B cell (primary cell): ENCODE measurements at regions not wholly inside any gene's neighbourhood (a gene's known extent, or its start where the extent isn't known, plus 50 kb on each side); places are given as distances from the start of the nearest gene placed in this dataset.

Experiments used
- ATAC-seq: fragments of 200-7000 bp; cut with Tn5 transposase; one replicate; pipeline ENCODE4 v1.10.0; 2021; ENCODE audit warnings: low read depth, mild to moderate bottlenecking, moderate number of reproducible peaks, moderate library complexity
- CTCF ChIA-PET: fragments of 350-600 bp; sonication (Branson Sonifier 250); formaldehyde crosslinking; loops from one replicate; lab custom pipeline; 2021; ENCODE audit warnings: antibody characterized with exemption, inconsistent platforms; lab: Charles Lee
- POLR2A ChIA-PET: fragments of 350-600 bp; sonication (Branson Sonifier 250); formaldehyde crosslinking; loops from one replicate; lab custom pipeline; 2021; ENCODE audit warnings: antibody characterized with exemption; lab: Charles Lee
- DNase-seq: peaks from one replicate; pipeline ENCODE4 v3.0.0; 2013
- H2AFZ ChIP-seq: 2 replicates; pipeline ENCODE4 v1.6.1; 2012; ENCODE audit warnings: mild to moderate bottlenecking, low read depth, low read length; ENCODE audit not compliant: insufficient read depth, poor library complexity, severe bottlenecking
- H3K27ac ChIP-seq, 2 donors: 1 replicate in 1 of 2; 2 replicates in 1 of 2; pipeline ENCODE4 v1.5.1; 2012 to 2013; ENCODE audit warnings: low read length in 2 of 2, mild to moderate bottlenecking in 2 of 2, moderate library complexity in 1 of 2
- H3K27me3 ChIP-seq, 4 experiments: fragments of 200-600 bp in 1 of 4; sonication (generic) in 1 of 4; replicated peaks in 1 of 4; 1 replicate in 2 of 4; 2 replicates in 2 of 4; pipeline versions ENCODE4 v1.6.1 to v1.7.0; 2013 to 2016; ENCODE audit warnings: low read length in 3 of 4, mild to moderate bottlenecking in 2 of 4, mixed read lengths in 1 of 4, moderate library complexity in 1 of 4; ENCODE audit not compliant: insufficient read depth in 4 of 4, control insufficient read depth in 3 of 4; ENCODE audit errors: control extremely low read depth in 1 of 4
- H3K36me3 ChIP-seq, 2 experiments: replicated peaks in 1 of 2; 1 replicate in 1 of 2; 2 replicates in 1 of 2; pipeline versions ENCODE4 v1.6.1 to v1.7.1; 2013; ENCODE audit warnings: low read length in 1 of 2; ENCODE audit not compliant: insufficient read depth in 2 of 2, control insufficient read depth in 1 of 2; ENCODE audit errors: control extremely low read depth in 1 of 2, extremely low read depth in 1 of 2
- H3K4me1 ChIP-seq, 2 donors: fragments of 200-600 bp in 1 of 2; sonication (generic) in 1 of 2; 1 replicate in 1 of 2; 2 replicates in 1 of 2; pipeline versions ENCODE4 v1.5.1 to v1.6.1; 2013 to 2017; ENCODE audit warnings: low read length in 2 of 2; ENCODE audit not compliant: control insufficient read depth in 2 of 2, insufficient read depth in 2 of 2
- H3K4me2 ChIP-seq: replicated peaks from 2 replicates; pipeline ENCODE3; 2012; ENCODE audit warnings: mild to moderate bottlenecking, low read depth, low read length; ENCODE audit not compliant: poor library complexity, severe bottlenecking
- H3K4me3 ChIP-seq, 5 experiments: fragments of 200-600 bp in 1 of 5; sonication (generic) in 1 of 5; 1 replicate in 3 of 5; 2 replicates in 2 of 5; pipeline versions ENCODE4 v1.5.1 to v1.7.0; 2011 to 2016; ENCODE audit warnings: low read length in 4 of 5, mild to moderate bottlenecking in 4 of 5, low read depth in 2 of 5, control low read depth in 1 of 5, moderate library complexity in 1 of 5; ENCODE audit not compliant: insufficient read depth in 1 of 5; ENCODE audit errors: control extremely low read depth in 1 of 5, extremely low read depth in 1 of 5
- H3K79me2 ChIP-seq: fragments of 200-600 bp; sonication (generic); one replicate; pipeline ENCODE4 v1.6.0; 2016; ENCODE audit warnings: low read length; ENCODE audit not compliant: control insufficient read depth, insufficient read depth
- H3K9ac ChIP-seq: fragments of 200-600 bp; sonication (generic); 2 replicates; pipeline ENCODE4 v1.6.1; 2017; ENCODE audit warnings: mild to moderate bottlenecking, low read length, moderate library complexity
- H3K9me3 ChIP-seq, 3 donors: one replicate each; pipeline versions ENCODE4 v1.6.1 to v1.7.1; 2013; ENCODE audit warnings: low read length in 2 of 3; ENCODE audit not compliant: control insufficient read depth in 2 of 3, insufficient read depth in 1 of 3; ENCODE audit errors: control extremely low read depth in 1 of 3
- H4K20me1 ChIP-seq: 2 replicates; pipeline ENCODE4 v1.6.0; 2012; ENCODE audit warnings: mild to moderate bottlenecking, low read length; ENCODE audit not compliant: insufficient read depth, control insufficient read depth, poor library complexity, severe bottlenecking
- H3K27ac Mint-ChIP-seq: one replicate; pipeline ENCODE4 v1.8.0; 2021; ENCODE audit warnings: mixed read lengths
- H3K27me3 Mint-ChIP-seq: one replicate; pipeline ENCODE4 v1.8.0; 2021; ENCODE audit warnings: mixed read lengths
- H3K4me1 Mint-ChIP-seq: one replicate; pipeline ENCODE4 v1.8.0; 2021; ENCODE audit warnings: mixed read lengths
- H3K4me3 Mint-ChIP-seq: one replicate; pipeline ENCODE4 v1.8.0; 2021; ENCODE audit warnings: mixed read lengths
- H3K9me3 Mint-ChIP-seq: one replicate; pipeline ENCODE4 v1.8.0; 2022; ENCODE audit warnings: mixed read lengths; ENCODE audit not compliant: insufficient read depth
- EZH2 ChIP-seq: IDR thresholded peaks from 2 replicates; pipeline ENCODE4 v1.6.1; 2012; ENCODE audit warnings: borderline replicate concordance, low read depth, mild to moderate bottlenecking, moderate library complexity, low read length; ENCODE audit not compliant: insufficient read depth, poor library complexity, severe bottlenecking
- WGBS: methylation state at CpG from one replicate; pipeline ENCODE4 v1.1.5; 2013; ENCODE audit warnings: missing lambda C conversion rate; ENCODE audit not compliant: insufficient coverage; 5-methylcytosine and 5-hydroxymethylcytosine counted together
- intact Hi-C: fragments of 100-400 bp; cut with micrococcal nuclease; formaldehyde crosslinking; loops from one replicate; pipeline ENCODE4 v1.10.0; 2022
- TF ChIP-seq, protein P1 (sequence below): fragments of 200-600 bp; IDR thresholded peaks from one replicate; pipeline ENCODE4 v1.8.0; 2022; ENCODE audit warnings: antibody characterized with exemption, mild to moderate bottlenecking

DNA sequence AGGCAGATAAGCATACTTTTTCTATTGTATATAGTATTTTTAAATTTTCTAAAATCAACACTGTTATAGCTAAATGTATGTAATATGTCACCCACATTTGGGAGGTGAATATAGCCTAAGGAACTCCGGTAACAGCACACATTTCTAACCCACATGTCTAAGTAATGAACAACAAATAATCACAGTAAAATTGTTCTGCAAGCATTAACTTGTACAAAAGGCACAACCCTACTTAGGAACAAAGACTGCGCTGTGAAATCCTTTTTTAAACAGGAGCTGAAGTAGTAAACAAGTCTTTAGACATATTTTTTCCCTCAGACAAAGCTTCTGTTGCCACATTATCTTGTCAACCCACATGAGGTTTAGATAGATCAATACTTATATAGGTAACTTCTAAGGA, 872.4 kb upstream of the SLC35B3 start:
- Histone ChIP-seq H3K4me1 (no peaks in the 10 kb centered on the region), H3K4me3 (no peak overlapping the region), H3K9ac (no peak overlapping the region), H4K20me1 (no peaks in the 10 kb centered on the region), H3K9me3 (peaks cover 0 to 6% (median 0%) of the 10 kb centered on the region in 3 donors), H3K4me2 (no peak overlapping the region), H3K79me2 (no peaks in the 10 kb centered on the region), H3K27ac (no peak overlapping the region), H3K27me3 (no peaks in the 10 kb centered on the region), H3K36me3 (no peaks in the 10 kb centered on the region), H2AFZ (no peak overlapping the region)
- POLR2A ChIA-PET = no interaction called here
- Mint-ChIP-seq H3K27me3 (no peaks in the 10 kb centered on the region), H3K9me3 (no peaks in the 10 kb centered on the region), H3K27ac (no peak overlapping the region), H3K4me1 (no peaks in the 10 kb centered on the region), H3K4me3 (no peak overlapping the region)
- DNase-seq (no peak), ATAC-seq (no peak)
- intact Hi-C loops = no loop called here
- no CpG with 5 or more reads among the region's 2 CpGs for WGBS
- CTCF ChIA-PET = no interaction called here
- TF ChIP-seq, protein P1, sequence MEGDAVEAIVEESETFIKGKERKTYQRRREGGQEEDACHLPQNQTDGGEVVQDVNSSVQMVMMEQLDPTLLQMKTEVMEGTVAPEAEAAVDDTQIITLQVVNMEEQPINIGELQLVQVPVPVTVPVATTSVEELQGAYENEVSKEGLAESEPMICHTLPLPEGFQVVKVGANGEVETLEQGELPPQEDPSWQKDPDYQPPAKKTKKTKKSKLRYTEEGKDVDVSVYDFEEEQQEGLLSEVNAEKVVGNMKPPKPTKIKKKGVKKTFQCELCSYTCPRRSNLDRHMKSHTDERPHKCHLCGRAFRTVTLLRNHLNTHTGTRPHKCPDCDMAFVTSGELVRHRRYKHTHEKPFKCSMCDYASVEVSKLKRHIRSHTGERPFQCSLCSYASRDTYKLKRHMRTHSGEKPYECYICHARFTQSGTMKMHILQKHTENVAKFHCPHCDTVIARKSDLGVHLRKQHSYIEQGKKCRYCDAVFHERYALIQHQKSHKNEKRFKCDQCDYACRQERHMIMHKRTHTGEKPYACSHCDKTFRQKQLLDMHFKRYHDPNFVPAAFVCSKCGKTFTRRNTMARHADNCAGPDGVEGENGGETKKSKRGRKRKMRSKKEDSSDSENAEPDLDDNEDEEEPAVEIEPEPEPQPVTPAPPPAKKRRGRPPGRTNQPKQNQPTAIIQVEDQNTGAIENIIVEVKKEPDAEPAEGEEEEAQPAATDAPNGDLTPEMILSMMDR = no peak
- TF ChIP-seq EZH2 = no peak

DNA sequence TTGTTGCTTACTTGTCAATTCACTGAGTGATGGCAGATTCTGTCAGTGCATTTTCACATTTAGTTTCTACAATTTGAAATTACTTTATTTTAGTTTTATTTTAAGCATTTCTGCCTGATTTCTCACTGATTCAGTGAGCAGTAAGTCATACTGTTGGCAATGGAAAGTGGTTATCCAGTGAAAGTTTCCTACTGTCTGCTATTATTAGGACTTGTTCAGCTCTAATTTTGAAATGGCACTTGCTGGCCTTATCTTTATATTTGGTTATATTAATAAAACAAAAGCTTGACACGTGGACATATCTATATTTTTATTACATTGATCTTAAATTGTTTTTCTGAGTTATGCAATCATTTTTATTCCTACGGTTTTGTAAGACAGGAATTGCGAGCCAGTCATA, 871.8 kb upstream of the SLC35B3 start:
- Histone ChIP-seq H3K27me3 (no peaks in the 10 kb centered on the region), H3K9ac (no peak overlapping the region), H3K4me1 (no peaks in the 10 kb centered on the region), H4K20me1 (no peaks in the 10 kb centered on the region), H3K36me3 (no peaks in the 10 kb centered on the region), H3K9me3 (peaks cover 0 to 6% (median 0%) of the 10 kb centered on the region in 3 donors), H3K27ac (no peak overlapping the region), H3K4me2 (no peak overlapping the region), H3K79me2 (no peaks in the 10 kb centered on the region), H2AFZ (no peak overlapping the region), H3K4me3 (no peak overlapping the region)
- no peak overlapping the region for H3K27ac Mint-ChIP-seq
- ChIA-PET POLR2A (no interaction called here), CTCF (no interaction called here)
- no peak for TF ChIP-seq EZH2
- TF ChIP-seq, protein P1 = no peak
- no peaks in the 10 kb centered on the region for H3K4me1 Mint-ChIP-seq
- ATAC-seq = no peak
- no peak overlapping the region for H3K4me3 Mint-ChIP-seq
- no CpG with 5 or more reads among the region's 3 CpGs for WGBS
- H3K27me3 Mint-ChIP-seq = no peaks in the 10 kb centered on the region
- H3K9me3 Mint-ChIP-seq = no peaks in the 10 kb centered on the region
- intact Hi-C loops = no loop called here
- DNase-seq = no peak
